ENCODE measurements at regions not wholly inside any gene's neighbourhood (a gene's known extent, or its start where the extent isn't known, plus 50 kb on each side); places are given as distances from the start of the nearest gene placed in this dataset.
A peak's percentile ranks its signal among the peaks of the same experiment; 100 is the strongest.
"Not testable (repeated sequence)": the region's sequence is repeated elsewhere in the genome, so short reads cannot be mapped to it uniquely, and the experiment has no call there.

- not testable (repeated sequence) for H3K36me3 ChIP-seq, H3K27me3 ChIP-seq, H3K9me3 ChIP-seq, H3K4me1 ChIP-seq, H3K27ac ChIP-seq
- 24% methylated on average over 7 of the region's 14 CpGs; no CpG with 5 or more reads in 1 of the 2 donors for WGBS, 2 donors
- H3K4me3 ChIP-seq: peak overlapping the region in 1 of 4 donors; percentile 10
- peak in 1 of 2 donors; percentile 10 for DNase-seq (ENCODE audit: low spot score in 2 of 2)
- peak in 1 of 2 donors; percentile 28 for TF ChIP-seq POLR2A (IDR thresholded peaks at IDR 0.05)
Observed at GRCh38 chr21:5101749-5102148, 5419.6 kb upstream of the TPTE start.

- H3K27me3 ChIP-seq, H3K36me3 ChIP-seq, H3K4me1 ChIP-seq, H3K9me3 ChIP-seq, H3K27ac ChIP-seq, H3K4me3 ChIP-seq: not testable (repeated sequence)
- DNase-seq (ENCODE audit: low spot score in 2 of 2): peak in 1 of 2 donors; percentile 1
- 60% methylated on average over 1 of the region's 27 CpGs; no CpG with 5 or more reads in 1 of the 2 donors for WGBS, 2 donors
Observed at GRCh38 chr21:5103880-5104561, 5417.4 kb upstream of the TPTE start.

GRCh38 chr21:5104562-5104928 is 5416.8 kb upstream of the TPTE start:
- not testable (repeated sequence) for H3K4me3 ChIP-seq, H3K36me3 ChIP-seq, H3K4me1 ChIP-seq, H3K27ac ChIP-seq, H3K27me3 ChIP-seq, H3K9me3 ChIP-seq
- DNase-seq (ENCODE audit: low spot score in 2 of 2): peak in 1 of 2 donors; percentile 3
- WGBS, 2 donors: no CpG with 5 or more reads among the region's 11 CpGs

GRCh38 chr21:5105939-5106708 is 5415.3 kb upstream of the TPTE start:
- DNase-seq (ENCODE audit: low spot score in 2 of 2); H3K4me3 ChIP-seq: not testable (repeated sequence)

GRCh38 chr21:5106767-5107464 is 5414.5 kb upstream of the TPTE start:
- no CpG with 5 or more reads among the region's 23 CpGs for WGBS, 2 donors
- not testable (repeated sequence) for H3K4me3 ChIP-seq, H3K36me3 ChIP-seq, H3K4me1 ChIP-seq, H3K27me3 ChIP-seq, H3K9me3 ChIP-seq
- peak in 1 of 2 donors; percentile 3 for DNase-seq (ENCODE audit: low spot score in 2 of 2)
- peak overlapping the region in 2 of 4 donors; percentile 43 to 66 for H3K27ac ChIP-seq

More at GRCh38 chr21:5105939-5106708, 5415.3 kb upstream of the TPTE start:
- not testable (repeated sequence) for H3K36me3 ChIP-seq, H3K27ac ChIP-seq, H3K4me1 ChIP-seq, H3K27me3 ChIP-seq, H3K9me3 ChIP-seq
- no CpG with 5 or more reads among the region's 35 CpGs for WGBS, 2 donors

GRCh38 chr21:5107637-5108036 is 5413.7 kb upstream of the TPTE start:
- not testable (repeated sequence) for H3K9me3 ChIP-seq; H3K27ac ChIP-seq; H3K27me3 ChIP-seq; H3K36me3 ChIP-seq; DNase-seq (ENCODE audit: low spot score in 2 of 2); H3K4me3 ChIP-seq; H3K4me1 ChIP-seq
- no CpG with 5 or more reads among the region's 20 CpGs for WGBS, 2 donors

GRCh38 chr21:5108048-5108775 is 5413.2 kb upstream of the TPTE start:
- H3K4me3 ChIP-seq; H3K9me3 ChIP-seq; DNase-seq (ENCODE audit: low spot score in 2 of 2); H3K27me3 ChIP-seq; H3K27ac ChIP-seq; H3K36me3 ChIP-seq; H3K4me1 ChIP-seq: not testable (repeated sequence)
- no CpG with 5 or more reads among the region's 19 CpGs for WGBS, 2 donors

GRCh38 chr21:5111197-5111596 is 5410.2 kb upstream of the TPTE start:
- not testable (repeated sequence) for H3K4me3 ChIP-seq; H3K27ac ChIP-seq; DNase-seq (ENCODE audit: low spot score in 2 of 2); H3K36me3 ChIP-seq; H3K27me3 ChIP-seq; H3K9me3 ChIP-seq; H3K4me1 ChIP-seq
- whole genome bisulfite sequencing, 2 donors: 100% methylated on average over 1 of the region's 10 CpGs; no CpG with 5 or more reads in 1 of the 2 donors

GRCh38 chr21:5113092-5113491 is 5408.3 kb upstream of the TPTE start:
- H3K36me3 ChIP-seq; H3K27ac ChIP-seq; DNase-seq (ENCODE audit: low spot score in 2 of 2); H3K4me3 ChIP-seq; H3K9me3 ChIP-seq; H3K4me1 ChIP-seq; H3K27me3 ChIP-seq: not testable (repeated sequence)
- WGBS, 2 donors: no CpG with 5 or more reads among the region's 10 CpGs

- not testable (repeated sequence) for H3K4me3 ChIP-seq; H3K4me1 ChIP-seq; H3K9me3 ChIP-seq; DNase-seq (ENCODE audit: low spot score in 2 of 2); H3K27me3 ChIP-seq; H3K27ac ChIP-seq; H3K36me3 ChIP-seq
- no CpG with 5 or more reads among the region's 8 CpGs for WGBS, 2 donors
Observed at GRCh38 chr21:5114468-5114867, 5406.9 kb upstream of the TPTE start.

- H3K4me3 ChIP-seq; H3K27ac ChIP-seq; H3K9me3 ChIP-seq; H3K27me3 ChIP-seq; H3K4me1 ChIP-seq; H3K36me3 ChIP-seq; DNase-seq (ENCODE audit: low spot score in 2 of 2): not testable (repeated sequence)
- whole genome bisulfite sequencing, 2 donors: 92% methylated on average over 4 of the region's 24 CpGs; no CpG with 5 or more reads in 1 of the 2 donors
Observed at GRCh38 chr21:5114893-5115645, 5406.3 kb upstream of the TPTE start.

- H3K9me3 ChIP-seq; H3K36me3 ChIP-seq; H3K4me3 ChIP-seq; H3K27ac ChIP-seq; DNase-seq (ENCODE audit: low spot score in 2 of 2); H3K4me1 ChIP-seq; H3K27me3 ChIP-seq: not testable (repeated sequence)
- no CpG with 5 or more reads among the region's 24 CpGs for WGBS, 2 donors
Observed at GRCh38 chr21:5115646-5116343, 5405.6 kb upstream of the TPTE start.

Measured in tibial nerve (tissue), 4 donors.